Myocyte (in vitro differentiated cells): ENCODE measurements at regions not wholly inside any gene's neighbourhood (a gene's known extent, or its start where the extent isn't known, plus 50 kb on each side); places are given as distances from the start of the nearest gene placed in this dataset.
A peak's percentile ranks its signal among the peaks of the same experiment; 100 is the strongest.
"Not testable (repeated sequence)": the region's sequence is repeated elsewhere in the genome, so short reads cannot be mapped to it uniquely, and the experiment has no call there.

Experiments used
- DNase-seq: peaks from one replicate; pipeline ENCODE4 v3.0.0-alpha.2; 2012; ENCODE audit warnings: low read depth

DNA sequence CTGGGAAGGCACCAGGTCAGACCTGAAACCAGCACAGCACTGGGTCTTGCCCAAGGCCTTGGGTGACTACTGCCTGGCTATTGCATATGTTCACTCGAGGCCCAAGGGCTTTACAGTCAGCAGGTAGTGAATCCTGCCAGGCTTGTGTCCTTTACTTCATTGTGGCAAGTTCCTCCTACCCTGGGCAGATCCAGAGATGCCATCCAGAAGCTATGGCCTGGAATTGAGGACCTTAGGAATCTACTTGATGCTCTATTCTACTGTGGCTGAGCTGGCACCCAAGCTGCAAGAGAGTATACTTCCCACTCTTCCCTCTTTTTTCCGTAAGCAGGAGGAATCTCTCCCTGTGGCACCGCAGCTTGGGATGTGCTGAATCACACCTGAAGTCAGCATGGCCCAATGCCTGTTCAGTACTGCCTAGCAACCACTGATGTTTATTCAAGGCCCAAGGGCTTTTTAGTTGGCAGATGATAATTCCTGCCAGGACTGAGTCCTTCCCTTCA, 246.7 kb upstream of the CTBP2 start:
- DNase-seq: no peak

DNA sequence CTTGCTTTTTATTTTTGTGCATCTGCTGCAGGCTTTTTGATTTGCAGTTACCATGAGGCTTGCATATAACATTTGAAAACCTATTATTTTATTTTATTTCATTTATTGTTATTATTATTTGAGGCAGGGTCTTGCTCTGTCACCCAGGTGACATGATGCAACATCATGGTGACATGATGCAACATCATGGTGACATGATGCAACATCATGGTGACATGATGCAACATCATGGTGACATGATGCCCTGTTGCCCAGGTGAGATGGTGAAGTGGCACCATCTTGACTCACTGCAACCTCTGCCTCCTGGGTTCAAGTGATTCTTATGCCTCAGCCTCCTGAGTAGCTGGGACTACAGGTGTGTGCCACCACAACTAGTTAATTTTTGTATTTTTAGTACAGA, 244.5 kb upstream of the CTBP2 start:
- not testable (repeated sequence) for DNase-seq

- no peak for DNase-seq
Observed at GRCh38 chr10:125401462-125401861, 241.1 kb upstream of the CTBP2 start.

GRCh38 chr10:125399289-125399688, 238.9 kb upstream of the CTBP2 start:
- DNase-seq: no peak

DNA sequence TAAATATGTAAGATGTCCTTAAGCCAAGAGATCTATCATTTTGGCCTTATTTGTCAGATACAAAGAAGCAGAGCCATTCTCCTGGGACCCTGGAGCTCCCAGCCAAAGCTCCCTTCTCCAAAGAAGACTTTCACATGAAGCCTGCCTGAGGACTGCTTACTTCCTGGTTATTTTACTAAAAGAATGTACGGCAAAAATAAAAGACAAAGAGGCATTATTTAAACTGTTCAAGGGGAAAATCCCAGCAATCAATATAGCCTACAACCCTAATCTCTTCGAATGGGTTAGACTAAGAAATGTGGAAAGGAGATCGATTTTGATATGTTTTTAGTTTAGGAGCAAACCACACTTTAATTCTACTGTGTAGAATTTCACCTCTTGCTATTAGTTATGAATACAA, 237.9 kb upstream of the CTBP2 start:
- DNase-seq: no peak

DNA sequence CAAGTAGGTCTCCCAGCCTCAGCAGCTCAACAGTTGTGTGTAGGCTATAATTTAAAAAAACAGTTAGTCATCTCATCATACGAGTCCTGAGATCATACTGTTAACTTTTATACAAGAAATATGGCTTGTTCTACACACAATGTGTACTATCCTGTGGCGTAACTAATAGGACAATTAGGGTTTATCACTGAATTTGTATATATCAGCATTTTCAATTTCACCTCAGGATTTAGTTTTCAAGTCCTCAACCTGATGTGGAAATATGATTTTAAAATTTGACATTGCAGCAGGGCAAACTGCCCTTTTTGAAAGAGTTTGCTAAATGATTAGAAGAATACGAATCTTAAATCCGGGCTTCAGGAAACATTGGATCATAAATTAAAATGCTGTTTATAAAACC, 237.2 kb upstream of the CTBP2 start:
- no peak for DNase-seq

DNA sequence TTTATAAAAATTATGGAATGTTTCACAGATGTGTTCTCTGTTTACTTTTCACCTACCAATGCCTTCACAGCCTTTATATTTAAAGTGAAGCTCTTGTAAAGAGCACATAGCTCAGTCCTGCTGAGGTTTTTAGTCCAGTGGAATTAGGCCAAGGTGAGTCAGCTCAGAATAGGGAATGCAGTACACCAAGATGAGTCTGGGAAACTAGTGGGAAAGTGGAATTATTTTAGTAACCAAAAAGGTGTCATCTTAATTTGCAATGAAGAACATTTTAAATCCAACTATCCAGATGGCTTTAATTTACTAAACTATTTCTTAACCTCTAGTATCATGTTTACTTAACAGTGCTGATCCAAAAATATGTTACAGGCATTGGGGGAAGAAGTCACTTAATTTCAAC, 236.3 kb upstream of the CTBP2 start:
- no peak for DNase-seq

DNA sequence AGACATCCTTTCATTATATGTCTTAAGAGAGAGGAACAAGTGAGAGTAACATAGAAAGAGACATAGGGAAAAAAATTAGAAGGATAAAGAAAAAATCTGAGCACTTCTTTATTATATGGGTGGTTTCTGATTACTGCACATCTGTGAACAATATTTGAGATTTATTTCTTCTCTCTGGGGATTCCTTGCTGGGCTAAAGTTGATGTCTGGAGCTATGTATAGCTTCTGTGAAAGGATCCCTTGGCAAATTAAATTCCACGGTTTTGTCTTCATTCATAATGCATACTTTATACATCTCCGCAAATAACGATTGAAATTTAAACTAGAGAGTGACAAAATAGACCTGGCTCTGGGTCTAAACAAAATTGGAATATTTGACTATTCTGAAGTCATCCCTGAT, 232.2 kb upstream of the CTBP2 start:
- DNase-seq: no peak

DNA sequence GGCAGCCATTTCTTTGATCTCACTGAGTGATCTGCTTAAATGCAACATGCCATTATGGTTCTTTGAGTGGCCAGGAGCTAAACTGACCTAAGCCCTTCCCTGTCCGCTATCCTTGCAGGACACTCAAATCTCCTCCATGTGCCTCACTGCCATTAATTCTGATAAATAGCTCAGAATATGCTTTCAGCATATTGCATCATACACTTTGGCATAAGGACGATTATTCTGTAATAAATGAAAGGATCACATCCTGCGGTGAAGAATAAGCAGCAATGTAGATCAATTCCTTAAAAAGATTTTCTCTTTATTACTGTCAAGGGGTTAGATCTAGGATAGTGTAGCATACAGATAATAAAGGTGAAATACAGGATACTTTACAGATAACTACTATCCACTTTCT, 231.8 kb upstream of the CTBP2 start:
- no peak for DNase-seq

DNA sequence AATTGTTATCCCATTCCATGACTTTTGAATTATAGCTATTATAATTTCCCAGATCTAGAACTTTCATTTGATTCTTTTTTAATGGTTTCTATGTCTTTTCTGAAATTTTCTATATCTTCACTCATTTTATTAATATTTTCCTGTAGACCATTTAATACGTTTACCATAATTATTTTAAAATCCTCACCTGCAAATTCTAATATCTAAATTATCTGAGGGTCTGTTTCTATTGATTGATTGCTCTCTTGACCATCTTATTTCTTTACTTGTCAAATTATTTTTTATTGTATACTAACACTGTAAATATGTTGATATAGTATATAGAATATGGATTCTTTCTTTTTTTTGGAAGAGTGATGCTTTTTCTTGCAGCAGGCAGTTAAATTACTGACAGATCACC, 229.3 kb upstream of the CTBP2 start:
- no peak for DNase-seq

- no peak for DNase-seq
Observed at GRCh38 chr10:125379592-125379991, 219.2 kb upstream of the CTBP2 start.

DNA sequence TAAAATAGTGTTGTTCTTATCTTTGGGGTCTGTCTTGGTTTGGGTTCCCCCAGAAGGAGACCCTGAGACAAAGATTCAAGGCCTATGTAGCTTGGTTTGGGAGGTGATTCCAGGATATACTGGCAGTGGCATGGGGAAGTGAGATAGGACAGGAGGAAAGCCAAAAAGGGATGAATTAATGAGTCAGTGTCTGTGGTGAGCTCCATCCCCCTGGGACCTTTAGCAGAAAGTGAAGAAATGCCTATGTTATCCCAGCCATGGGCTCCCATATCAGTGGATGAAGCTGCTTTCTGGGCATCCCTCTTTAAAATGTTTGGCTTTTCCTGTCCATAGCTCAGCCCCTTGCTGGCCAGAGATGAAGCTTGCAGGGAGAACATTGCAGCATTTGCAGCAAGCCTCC, 217.0 kb upstream of the CTBP2 start:
- DNase-seq: no peak

- DNase-seq: peak; percentile 30
Observed at GRCh38 chr10:125375210-125375609, 214.8 kb upstream of the CTBP2 start.

DNA sequence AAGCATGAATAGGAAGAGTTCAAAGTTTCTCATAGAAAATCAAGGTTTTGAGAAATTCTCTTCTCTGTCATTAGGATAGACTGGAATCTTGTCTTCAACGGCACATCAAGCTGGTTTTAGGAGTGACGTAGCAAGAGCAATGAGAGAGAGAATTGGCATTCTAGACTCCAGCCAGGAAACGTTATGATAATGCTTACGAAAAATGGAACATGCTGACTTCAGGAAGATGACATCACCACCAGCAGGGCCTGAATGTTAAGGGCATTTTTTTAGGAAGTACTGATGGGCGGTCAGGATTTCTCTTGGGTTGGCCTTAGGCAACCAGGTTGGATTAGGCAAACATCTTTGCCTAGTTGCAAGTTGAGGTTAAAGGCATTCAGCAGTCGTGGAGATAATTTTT, 213.2 kb upstream of the CTBP2 start:
- no peak for DNase-seq

DNA sequence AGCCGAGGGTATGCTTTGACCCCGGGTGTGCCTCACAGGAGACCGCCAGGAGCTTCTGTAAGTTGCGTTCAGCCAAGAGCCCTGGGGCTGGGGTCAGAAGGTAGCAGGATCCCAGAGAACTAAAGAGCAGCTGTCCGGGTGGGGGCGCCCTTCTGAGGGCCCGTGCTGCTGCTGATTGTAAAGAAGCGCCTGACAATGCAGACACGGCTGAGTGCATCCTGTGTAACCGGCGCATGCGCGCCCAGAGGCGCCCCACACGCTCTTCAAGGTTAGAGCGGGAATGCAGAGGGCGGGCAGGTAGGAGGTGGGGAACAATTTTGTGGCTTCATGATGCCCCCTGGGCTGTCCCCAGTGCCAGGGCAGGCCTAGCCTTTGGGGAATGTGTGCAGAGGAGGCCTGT, 210.2 kb upstream of the CTBP2 start:
- no peak for DNase-seq

DNA sequence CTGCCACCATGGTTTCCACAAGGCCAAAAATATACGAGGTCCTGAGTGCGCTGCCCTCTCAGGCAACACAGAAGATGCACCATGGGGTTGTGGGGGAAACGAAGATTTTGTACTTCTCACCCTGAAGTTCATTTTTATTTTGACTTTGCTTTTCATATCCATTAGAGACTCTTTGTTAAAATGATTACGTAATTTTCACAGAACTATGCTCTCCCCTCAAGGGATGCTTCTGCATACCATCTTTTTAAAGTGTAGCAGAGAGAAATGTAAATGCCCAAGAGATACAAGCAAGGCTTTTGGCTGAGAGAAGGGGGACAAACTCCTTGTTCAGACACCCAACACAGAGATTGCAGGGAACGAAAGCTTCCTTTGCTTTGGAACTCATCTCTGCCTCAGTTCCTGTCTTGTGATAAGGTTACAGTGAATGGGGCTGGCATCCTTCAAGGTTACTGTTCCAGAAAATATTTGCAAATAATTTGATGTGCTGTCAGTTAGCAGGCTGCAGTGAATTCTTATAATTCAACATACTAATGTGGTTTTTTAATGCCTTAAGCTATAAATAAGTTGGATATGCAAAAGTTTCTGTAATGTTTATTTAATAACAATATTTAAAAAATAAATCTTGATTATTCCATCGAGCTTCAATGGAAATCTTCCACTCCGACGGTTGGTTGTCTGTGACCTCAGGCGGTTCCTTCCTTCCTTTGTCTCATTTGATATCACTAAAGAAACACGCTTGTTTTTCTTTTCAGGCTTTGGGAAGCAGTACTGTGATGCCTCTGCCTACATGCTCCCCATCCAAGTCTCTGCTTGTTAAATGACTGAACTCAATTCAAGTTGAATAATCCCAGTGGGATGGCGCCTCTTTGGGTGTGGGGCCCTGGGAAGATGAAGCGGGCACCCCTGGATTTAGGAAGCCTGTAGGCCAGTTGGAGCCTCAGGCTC, 209.3 kb upstream of the CTBP2 start:
- DNase-seq: no peak

DNA sequence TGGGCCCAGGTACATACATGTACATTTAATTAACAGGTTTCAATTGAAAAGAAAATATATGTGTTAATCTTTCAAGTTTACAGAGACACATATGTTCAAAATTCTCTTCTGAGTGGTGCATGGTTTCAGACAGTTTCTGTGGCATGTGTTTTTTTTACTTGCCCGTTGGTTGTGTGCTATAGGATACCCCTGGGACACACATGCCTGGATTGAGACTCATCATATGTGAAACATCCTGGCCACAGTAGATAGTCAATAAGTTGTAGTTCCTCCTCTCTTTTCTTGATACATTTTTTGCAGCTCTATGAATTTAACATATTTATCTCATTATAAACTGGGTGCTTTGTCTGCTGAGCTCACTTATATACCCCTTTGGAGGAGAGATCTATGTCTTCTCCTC, 207.8 kb upstream of the CTBP2 start:
- DNase-seq: no peak

- DNase-seq: no peak
Observed at GRCh38 chr10:125363791-125364190, 203.4 kb upstream of the CTBP2 start.

- no peak for DNase-seq
Observed at GRCh38 chr10:125362950-125363349, 202.6 kb upstream of the CTBP2 start.

DNA sequence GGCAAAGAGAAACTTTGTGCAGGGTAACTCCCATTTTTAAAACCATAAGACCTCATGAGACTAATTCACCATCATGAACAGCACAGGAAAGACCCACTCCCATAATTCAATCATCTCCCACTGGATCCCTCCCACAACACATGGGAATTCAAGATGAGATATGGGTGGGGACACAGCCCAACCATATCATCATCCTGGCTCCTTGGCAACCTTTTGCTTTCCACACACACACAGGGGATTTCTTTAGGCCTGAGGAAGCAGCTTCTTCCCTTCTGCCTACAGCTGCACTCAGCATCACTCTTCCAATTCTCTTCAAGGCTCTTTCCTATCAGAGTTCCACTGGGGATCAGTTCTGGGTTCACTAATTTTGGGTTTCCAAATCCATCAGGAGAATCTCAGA, 199.0 kb upstream of the CTBP2 start:
- no peak for DNase-seq

DNA sequence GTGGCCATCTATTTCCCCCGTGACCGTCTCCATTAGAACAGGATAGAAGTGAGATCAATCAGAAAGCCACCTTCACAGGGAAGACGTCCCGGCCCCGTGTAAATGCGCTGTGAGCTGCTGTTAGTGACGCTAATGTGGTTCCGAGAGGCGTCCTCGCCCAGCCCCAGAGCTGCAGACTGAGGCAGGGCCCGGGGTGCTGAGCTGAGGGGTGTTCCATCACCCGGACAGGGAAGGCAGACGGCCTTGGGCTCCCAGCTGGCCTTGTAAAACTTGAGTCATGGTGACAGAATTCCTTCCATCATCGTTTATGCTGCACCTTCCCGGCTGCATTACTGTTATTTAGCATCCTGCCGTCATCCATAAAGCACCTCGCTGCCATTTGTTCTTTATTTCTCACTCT, 195.3 kb upstream of the CTBP2 start:
- DNase-seq: no peak

DNA sequence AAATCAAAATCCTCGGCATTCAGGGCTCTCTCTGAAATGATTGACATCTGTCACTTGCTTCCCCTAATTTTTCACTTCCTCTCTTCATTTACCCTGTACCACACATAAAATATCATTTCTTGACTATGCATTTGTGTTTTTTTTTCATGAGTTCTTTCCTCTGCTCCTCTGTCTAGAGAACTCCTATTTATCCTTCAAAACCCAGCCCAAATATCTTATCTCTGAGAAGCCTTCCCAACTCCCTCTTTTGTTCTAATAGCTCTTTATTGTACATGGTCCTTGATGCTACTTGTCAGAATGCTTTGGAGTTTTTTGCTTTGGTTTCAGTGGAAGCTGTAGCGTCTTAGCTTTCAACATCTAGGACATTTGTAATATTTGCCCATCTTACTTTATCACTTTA, 190.2 kb upstream of the CTBP2 start:
- no peak for DNase-seq

- DNase-seq: no peak
Observed at GRCh38 chr10:125348536-125348935, 188.2 kb upstream of the CTBP2 start.
